NCI-H2081 (cell line): ENCODE measurements at regions not wholly inside any gene's neighbourhood (a gene's known extent, or its start where the extent isn't known, plus 50 kb on each side); places are given as distances from the start of the nearest gene placed in this dataset.
"Not testable (repeated sequence)": the region's sequence is repeated elsewhere in the genome, so short reads cannot be mapped to it uniquely, and the experiment has no call there.

Experiments used
- DNase-seq, 2 experiments: peaks; one replicate each; lab custom pipeline; 2025; lab: John Stamatoyannopoulos, UW

DNA sequence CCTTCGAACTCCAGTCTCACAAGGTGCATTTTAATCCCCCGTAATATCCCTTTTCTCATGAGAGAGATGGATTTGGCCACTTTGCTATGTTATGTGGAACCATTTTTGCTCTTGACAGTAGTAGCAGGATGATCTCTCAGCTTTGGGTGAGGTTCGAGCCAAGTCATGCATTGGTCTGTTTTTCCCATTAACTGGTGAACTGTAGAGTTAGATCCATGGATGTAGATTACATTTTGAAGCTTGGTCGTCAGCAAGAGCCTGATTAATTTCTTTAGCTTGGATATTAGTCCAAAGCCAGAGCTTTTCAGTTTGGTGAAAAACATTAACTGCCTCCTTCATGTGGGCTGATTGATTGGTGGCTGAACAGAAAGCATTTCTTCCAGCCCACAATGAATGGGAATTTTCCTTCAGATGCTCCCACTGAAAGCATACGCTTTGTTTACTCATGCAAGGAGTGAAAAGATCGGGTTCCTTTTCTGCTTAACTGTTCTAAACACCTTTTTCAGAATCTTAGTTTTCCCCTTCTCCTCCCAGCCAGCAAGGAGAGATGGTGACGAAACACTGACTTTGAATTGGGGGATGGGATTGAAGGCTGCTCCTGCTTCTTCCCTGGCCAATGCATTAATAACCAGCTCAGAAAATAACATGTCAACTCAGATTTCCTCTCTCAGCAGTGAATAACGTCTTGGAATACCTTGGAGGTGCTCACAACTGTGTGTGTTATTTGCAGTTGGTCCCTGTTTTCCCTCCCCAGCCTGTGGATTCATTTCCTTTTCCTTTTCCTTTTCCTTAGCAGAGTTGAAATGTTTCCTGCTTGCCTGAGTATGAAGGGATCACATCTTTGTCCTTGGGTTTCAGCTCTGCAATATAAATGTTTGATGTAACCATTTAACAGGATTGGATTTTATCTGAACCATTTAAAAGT is 351.8 kb upstream of the FZD8 start:
- no peak for DNase-seq

DNA sequence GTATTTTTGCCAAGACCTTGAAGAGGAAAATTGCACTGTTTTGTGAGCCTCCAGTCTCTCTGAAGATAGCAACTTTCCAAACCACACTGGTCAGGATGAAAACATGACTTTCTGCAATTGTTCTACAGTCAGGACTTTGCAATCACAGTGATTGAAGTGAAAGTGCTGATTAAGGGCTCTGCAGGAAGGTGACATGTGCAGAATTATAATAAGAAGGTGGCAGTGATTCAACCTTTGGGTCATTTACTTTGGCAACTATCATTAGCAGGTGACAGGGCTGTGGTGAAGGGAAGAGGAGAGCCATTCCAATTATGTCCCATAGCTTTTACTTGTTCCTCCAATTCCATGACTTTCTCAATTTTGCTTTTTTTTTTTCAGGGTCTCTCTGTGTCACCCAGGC is 350.0 kb upstream of the FZD8 start:
- DNase-seq: no peak

DNA sequence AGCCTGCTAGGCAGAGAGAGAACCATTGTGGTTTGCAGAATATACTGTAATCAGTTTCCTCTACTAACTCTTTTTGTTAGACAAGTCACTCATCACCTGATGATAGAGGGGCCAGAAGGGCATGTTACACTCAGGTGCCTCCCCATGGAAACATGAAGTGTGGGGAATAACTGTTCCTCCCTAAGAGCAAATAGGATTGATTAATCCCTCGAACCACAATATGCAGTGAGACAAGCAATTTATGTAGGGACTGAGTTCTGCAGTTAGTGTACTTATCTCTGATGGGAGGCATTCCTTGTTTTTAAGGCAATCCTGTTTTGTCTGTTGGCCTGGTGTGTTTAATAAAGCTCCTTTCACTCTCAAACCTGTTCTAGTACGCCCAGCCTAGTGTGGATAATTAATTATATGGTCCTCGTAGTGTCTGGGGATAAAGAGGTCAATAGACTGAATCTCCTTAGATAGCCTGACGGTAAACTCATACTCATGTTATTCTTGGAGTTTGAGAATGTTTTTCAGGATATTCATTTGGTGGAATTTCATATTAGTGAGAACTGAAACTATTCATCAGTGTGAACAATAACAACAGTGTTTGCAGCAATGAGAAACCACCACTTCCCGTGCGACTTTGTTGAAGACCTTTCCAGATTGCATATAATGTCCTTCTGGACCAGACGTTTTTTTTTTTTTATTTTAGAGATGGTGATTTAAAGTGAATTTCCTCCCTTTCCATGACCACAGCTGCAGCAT is 344.8 kb upstream of the FZD8 start:
- DNase-seq: no peak

GRCh38 chr10:35979116-35979515 is 337.0 kb upstream of the FZD8 start:
- no peak for DNase-seq

GRCh38 chr10:35973912-35974591 is 332.0 kb upstream of the FZD8 start:
- DNase-seq: not testable (repeated sequence)

DNA sequence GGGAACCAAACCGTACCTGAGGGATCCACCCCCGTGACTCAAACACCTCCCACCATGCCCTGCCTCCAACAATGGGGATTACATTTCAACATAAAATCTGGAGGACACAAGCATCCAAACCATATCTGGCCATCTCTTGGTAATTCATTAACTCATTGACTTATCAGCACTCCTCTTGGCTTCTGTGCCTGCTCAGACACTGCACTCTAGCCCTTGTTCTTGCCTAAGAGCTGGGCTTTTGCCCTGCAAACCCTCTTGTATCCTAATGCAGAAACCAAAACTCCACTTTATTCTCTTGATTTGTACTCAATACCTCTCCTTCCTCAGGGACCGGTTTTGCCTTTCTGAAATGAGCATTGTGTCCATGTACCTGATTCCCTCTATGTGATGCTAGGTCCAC is 330.2 kb upstream of the FZD8 start:
- DNase-seq: no peak

GRCh38 chr10:35971397-35971796 is 329.3 kb upstream of the FZD8 start:
- DNase-seq: no peak

DNA sequence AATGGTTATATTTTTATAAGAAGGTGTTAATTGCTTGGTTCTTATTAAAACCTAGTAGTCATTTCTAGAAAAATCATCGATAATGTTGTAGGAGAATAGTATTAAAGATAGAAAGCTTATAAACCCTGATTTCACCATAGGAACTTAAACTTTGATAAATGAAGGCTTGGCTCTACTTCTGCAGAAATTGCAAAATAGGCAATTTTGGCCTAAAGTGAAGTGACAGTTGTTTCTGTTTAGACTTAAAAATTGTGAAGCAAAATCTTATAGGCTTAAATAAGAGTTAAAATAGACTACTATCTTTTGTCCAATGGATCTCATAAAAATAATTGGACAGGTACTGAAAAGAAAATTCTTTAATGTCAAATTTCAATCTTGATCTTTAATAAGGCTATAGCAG is 321.6 kb upstream of the FZD8 start:
- DNase-seq: no peak

DNA sequence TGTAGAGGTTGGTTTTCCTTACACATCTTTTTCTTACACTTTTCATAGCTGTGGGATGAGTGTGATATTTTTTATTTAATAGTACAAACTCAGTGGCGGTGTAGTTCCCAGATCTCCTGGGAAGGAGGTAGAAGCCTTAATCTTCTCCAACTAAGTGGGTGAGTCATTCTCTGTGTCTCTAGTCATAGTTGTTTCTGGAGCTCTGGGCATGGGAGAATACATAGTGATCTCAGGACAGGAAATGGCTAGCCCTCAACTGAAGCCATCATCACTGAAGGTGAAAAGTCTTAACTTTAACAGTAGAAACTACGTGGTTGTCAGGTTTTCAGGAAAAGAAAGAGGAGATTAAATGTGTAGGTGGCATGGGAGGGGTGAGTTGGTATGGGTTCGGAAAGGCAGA is 319.4 kb upstream of the FZD8 start:
- DNase-seq: no peak

GRCh38 chr10:35959252-35959651 is 317.2 kb upstream of the FZD8 start:
- no peak for DNase-seq

DNA sequence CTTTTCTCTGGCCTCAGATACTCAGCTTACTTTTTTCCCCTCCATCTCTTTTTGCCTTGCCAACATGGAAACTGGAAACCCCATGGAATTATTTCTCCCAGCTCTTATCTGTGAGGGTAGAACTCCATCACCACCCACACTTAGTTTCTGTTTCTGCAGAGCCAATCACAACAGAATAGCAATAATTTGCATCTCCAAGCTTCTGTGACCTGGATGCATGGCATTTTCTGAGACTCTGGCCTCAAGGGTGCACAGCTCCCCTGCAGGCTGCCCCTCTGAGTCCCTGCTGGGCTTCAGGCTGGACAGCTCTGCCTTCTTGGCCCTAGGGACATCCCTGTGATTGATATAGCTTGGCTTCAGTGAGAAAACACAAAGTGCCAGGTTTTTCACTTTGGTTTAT is 316.5 kb upstream of the FZD8 start:
- not testable (repeated sequence) for DNase-seq

- DNase-seq: no peak
These were observed 308.6 kb upstream of the FZD8 start for GRCh38 chr10:35950701-35951100.

- DNase-seq: no peak
These were observed 308.1 kb upstream of the FZD8 start for GRCh38 chr10:35950226-35950625.

DNA sequence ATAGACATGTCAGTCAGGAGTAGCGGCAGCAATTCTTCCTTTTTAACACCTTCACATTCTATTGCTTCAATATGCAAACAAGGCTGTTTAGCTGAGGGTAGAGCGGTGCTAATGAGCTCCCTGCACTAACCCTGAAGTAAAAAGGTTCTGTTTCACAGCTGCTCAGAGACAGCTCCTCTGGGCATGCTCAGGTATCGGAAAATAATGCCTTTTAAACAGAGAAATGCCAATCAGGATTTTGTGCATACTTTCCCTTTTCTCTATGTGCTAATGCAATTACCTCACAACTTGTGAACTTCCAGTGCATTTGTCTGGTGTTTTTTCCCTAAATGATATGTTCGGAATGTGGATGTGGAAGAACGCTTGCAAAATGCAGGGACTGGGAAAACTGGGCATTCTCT is 307.7 kb upstream of the FZD8 start:
- no peak for DNase-seq

GRCh38 chr10:35946556-35946955 is 304.5 kb upstream of the FZD8 start:
- no peak for DNase-seq

GRCh38 chr10:35942057-35942456 is 300.0 kb upstream of the FZD8 start:
- DNase-seq: no peak

DNA sequence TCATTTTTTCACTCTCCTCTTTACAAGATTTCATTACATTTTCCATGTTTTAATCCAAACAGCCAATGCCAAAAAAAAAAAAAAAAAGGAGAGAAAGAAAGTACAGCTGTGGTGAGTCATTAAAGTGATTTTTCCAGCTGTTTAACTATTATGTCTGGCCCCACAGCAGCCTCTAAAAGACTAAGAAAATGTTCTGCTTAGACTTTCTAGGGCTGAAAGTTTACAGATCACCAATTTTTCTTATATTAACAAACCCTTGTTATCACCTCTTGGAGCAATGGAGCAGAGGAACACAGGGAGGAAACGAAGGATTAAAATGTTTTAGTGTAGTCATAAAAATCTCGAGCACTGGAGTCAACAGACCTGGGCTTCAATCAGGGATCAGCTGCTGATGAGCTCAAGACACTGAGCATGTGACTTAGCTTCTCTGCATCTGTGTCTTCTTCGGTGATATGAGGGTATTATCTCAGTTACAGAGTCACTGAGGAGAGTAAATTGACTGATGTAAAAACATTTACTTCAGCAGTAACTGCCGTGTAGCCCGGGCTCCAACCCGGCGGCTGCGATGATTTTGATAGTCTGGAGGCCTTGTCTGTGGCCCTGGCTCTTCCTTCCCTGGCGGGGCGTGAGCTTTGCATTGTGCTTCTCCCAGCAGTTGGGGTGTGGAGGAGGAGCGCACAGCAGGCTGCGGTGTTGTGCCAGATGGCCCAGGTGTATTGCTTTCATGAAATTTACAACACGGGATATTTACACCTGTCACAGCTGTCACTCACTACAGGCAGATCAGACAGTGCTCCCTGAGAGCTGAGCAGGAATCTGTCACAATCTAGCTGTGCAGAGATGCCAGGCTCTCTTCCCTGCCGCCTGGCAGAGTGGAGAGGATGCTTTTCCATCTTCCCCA is 298.3 kb upstream of the FZD8 start:
- peak; percentile 43 to 76 for DNase-seq

DNA sequence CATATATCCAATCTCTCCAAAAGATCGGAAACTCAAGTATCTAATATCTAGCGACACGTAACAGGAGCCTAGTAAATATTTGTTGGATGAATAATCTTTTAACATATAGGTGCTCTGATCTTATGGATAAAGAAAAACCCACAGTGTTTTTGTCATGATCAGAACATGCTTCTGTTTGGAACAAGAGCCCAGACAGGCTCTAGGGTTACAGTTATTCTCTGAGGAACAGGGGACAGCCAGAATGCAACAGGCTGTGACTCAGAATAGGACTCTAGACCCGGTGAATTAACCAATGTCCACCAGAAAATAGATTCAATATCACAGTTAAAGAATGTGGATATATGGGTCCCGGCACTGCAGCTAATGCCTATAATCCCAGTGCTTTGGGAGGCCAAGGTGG is 296.1 kb upstream of the FZD8 start:
- DNase-seq: no peak

DNA sequence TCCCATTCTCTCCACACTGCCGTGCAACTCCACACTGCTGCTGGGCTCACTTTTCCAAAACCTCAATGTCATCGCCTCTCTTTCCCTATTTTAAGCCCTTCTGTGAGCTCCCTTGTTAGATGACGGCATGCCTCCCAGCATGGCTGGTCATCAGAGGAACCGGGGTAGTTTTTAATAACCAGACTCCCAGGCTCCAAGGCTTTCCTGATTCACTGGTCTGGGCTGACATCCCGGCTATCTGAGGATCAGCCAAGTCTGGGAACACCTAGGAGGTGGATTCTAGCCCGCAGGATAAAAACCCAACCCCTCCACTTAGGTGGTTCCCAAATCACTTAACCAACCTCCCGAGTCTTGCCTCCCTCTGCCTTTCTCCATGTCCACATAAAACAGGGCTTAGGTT is 295.4 kb upstream of the FZD8 start:
- no peak for DNase-seq

- peak; percentile 41 to 66 for DNase-seq
These were observed 292.5 kb upstream of the FZD8 start for GRCh38 chr10:35934642-35934995.

DNA sequence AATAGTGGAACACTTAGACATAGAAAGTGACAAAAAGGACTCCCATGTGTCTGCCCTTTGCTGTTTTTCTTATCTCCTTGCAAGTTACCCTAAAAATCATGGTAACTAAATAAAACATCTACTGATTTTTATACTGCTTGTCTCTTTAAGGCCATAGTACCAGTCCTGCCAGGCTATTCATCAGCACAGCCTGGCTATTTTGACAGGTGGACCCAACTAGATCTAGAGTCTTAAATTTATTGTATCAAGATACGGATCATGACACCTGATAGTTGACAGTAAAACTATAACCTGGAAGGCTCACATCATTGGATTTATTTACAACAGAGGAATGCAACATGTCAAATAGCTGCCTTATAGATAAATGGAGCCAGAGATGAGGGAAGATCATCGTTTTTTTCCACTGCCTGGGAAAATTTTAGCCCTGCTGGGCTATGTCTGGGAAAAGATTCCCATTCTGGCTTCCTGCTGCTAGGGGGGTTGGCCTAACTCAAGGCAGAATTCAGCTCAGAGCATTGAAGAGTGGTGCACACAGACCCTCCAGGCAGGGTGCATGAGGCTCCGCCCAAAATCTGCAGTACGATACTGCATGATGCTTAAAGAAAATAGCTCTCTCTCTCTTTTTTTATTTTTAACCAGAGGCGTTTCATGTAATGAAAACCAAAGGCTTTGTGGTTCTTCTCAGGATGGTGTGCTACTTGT is 292.0 kb upstream of the FZD8 start:
- no peak for DNase-seq
